HG03439 (cell line): ENCODE measurements at regions not wholly inside any gene's neighbourhood (a gene's known extent, or its start where the extent isn't known, plus 50 kb on each side); places are given as distances from the start of the nearest gene placed in this dataset.

ENCODE experiments used
- ATAC-seq: cut with Tn5 transposase; IDR thresholded peaks from one replicate; pipeline ENCODE4 v1.9.1; 2021; ENCODE audit warnings: mild to moderate bottlenecking, moderate library complexity; ENCODE audit not compliant: unreplicated experiment

- no peak for ATAC-seq
These were observed 53.6 kb upstream of the DPT start for GRCh38 chr1:168782559-168783116.

GRCh38 chr1:168783458-168784210 lies 54.6 kb upstream of the DPT start:
- no peak for ATAC-seq

- ATAC-seq = no peak
These were observed 57.7 kb upstream of the DPT start for GRCh38 chr1:168786476-168787330.

- ATAC-seq = no peak
These were observed 59.3 kb upstream of the DPT start for GRCh38 chr1:168788258-168788657.

- no peak for ATAC-seq
These were observed 60.5 kb upstream of the DPT start for GRCh38 chr1:168789501-168789900.

- no peak for ATAC-seq
These were observed 63.1 kb upstream of the DPT start for GRCh38 chr1:168792142-168792541.

- no peak for ATAC-seq
These were observed 63.7 kb upstream of the DPT start for GRCh38 chr1:168792592-168793125.

GRCh38 chr1:168794057-168794456 lies 65.1 kb upstream of the DPT start:
- ATAC-seq = no peak

GRCh38 chr1:168795681-168796080 lies 66.7 kb upstream of the DPT start:
- no peak for ATAC-seq

- ATAC-seq = no peak
These were observed 71.1 kb upstream of the DPT start for GRCh38 chr1:168799927-168800605.

GRCh38 chr1:168801032-168801745 lies 72.2 kb upstream of the DPT start:
- no peak for ATAC-seq

GRCh38 chr1:168803806-168804510 lies 75.0 kb upstream of the DPT start:
- ATAC-seq = no peak

- ATAC-seq = no peak
These were observed 77.9 kb upstream of the DPT start for GRCh38 chr1:168806952-168807351.

- ATAC-seq = no peak
These were observed 82.2 kb upstream of the DPT start for GRCh38 chr1:168811176-168811575.

GRCh38 chr1:168819668-168820067 lies 90.7 kb upstream of the DPT start:
- no peak for ATAC-seq

- ATAC-seq = no peak
These were observed 92.4 kb upstream of the DPT start for GRCh38 chr1:168821434-168821833.

GRCh38 chr1:168822911-168823310 lies 93.9 kb upstream of the DPT start:
- ATAC-seq = no peak

- no peak for ATAC-seq
These were observed 95.0 kb upstream of the DPT start for GRCh38 chr1:168823988-168824387.

GRCh38 chr1:168824418-168825065 lies 95.5 kb upstream of the DPT start:
- no peak for ATAC-seq
